ENCODE measurements at regions not wholly inside any gene's neighbourhood (a gene's known extent, or its start where the extent isn't known, plus 50 kb on each side); places are given as distances from the start of the nearest gene placed in this dataset.

- TF ChIP-seq POLR2AphosphoS5 (IDR thresholded peaks at IDR 0.05; ENCODE audit: low read depth, low read length) = no peak
- TF ChIP-seq IRF3 (IDR thresholded peaks at IDR 0.05; ENCODE audit: low read depth, low read length) = no peak
- no peak for TF ChIP-seq FOSL2 (IDR thresholded peaks at IDR 0.05; ENCODE audit: borderline replicate concordance, low read depth)
- no peak for TF ChIP-seq GABPA (IDR thresholded peaks at IDR 0.05; ENCODE audit: low read depth)
- no peak for TF ChIP-seq RFX5 (IDR thresholded peaks at IDR 0.05; ENCODE audit: low read length)
- no peak for TF ChIP-seq GATA2 (CRISPR knock-in tag; IDR thresholded peaks at IDR 0.05)
- no peak for TF ChIP-seq SIN3A (IDR thresholded peaks at IDR 0.05; ENCODE audit: borderline replicate concordance, low read depth, low read length)
- TF ChIP-seq RAD21 (IDR thresholded peaks at IDR 0.05; ENCODE audit: low read length) = no peak
- TF ChIP-seq USF1 (IDR thresholded peaks at IDR 0.05; ENCODE audit: borderline replicate concordance, low read depth) = no peak
- no peak for TF ChIP-seq ZBTB33 (IDR thresholded peaks at IDR 0.05; ENCODE audit: borderline replicate concordance, low read depth)
- TF ChIP-seq PBX3 (IDR thresholded peaks at IDR 0.05) = no peak
- TF ChIP-seq NFIC (IDR thresholded peaks at IDR 0.05; ENCODE audit: borderline replicate concordance) = no peak
- H3K4me2 ChIP-seq = no peak overlapping the region
- WGBS (ENCODE audit: low lambda C conversion rate) = 49% methylated on average over 5 of the region's 5 CpGs
- no peaks in the 10 kb centered on the region for H3K27me3 ChIP-seq (ENCODE audit: insufficient read depth)
- ChIA-PET POLR2A (no interaction called here), CTCF (interaction anchor here (0.6 to 1.3 kb wide), 3 partner anchors 11 to 486 kb away, joined by 3 to 4 read pairs (median 3); no protein-coding TSS in a partner anchor)
- no peaks in the 10 kb centered on the region for H3K9me3 ChIP-seq
- H3K9me2 ChIP-seq = no peaks in the 10 kb centered on the region
- no peak overlapping the region for H3K9ac ChIP-seq
- no peaks in the 10 kb centered on the region for H4K20me1 ChIP-seq (ENCODE audit: insufficient read depth)
- H3K27ac ChIP-seq (ENCODE audit: low read depth in 2 of 2, low read length in 1 of 2) = no peak overlapping the region
- H2AFZ ChIP-seq (ENCODE audit: low read depth) = no peak overlapping the region
- H3K4me3 ChIP-seq (ENCODE audit: low read depth in 2 of 2, low read length in 1 of 2) = no peak overlapping the region
- H3K36me3 ChIP-seq (replicated peaks in 1 of 2; ENCODE audit: control insufficient read depth in 1 of 2, insufficient read depth in 2 of 2, low read length in 1 of 2) = no peaks in the 10 kb centered on the region
- no peak for DNase-seq
- peaks cover 0 to 13% of the 10 kb centered on the region in 2 experiments; a peak in 1 of 4 replicates for H3K4me1 ChIP-seq (ENCODE audit: control insufficient read depth in 1 of 2, insufficient read depth in 2 of 2, low read depth in 1 of 2, low read length in 1 of 2)
- H3K79me2 ChIP-seq (ENCODE audit: insufficient read depth) = no peaks in the 10 kb centered on the region
- H3F3A ChIP-seq (replicated peaks; ENCODE audit: insufficient read depth) = no peaks in the 10 kb centered on the region
Observed at GRCh38 chr9:90960941-90961340, 159.3 kb downstream of the SYK start.

GRCh38 chr9:90961375-90961774 is 159.8 kb downstream of the SYK start:
- no peaks in the 10 kb centered on the region for H3K36me3 ChIP-seq (replicated peaks in 1 of 2; ENCODE audit: control insufficient read depth in 1 of 2, insufficient read depth in 2 of 2, low read length in 1 of 2)
- H2AFZ ChIP-seq (ENCODE audit: low read depth) = no peak overlapping the region
- H3F3A ChIP-seq (replicated peaks; ENCODE audit: insufficient read depth) = no peaks in the 10 kb centered on the region
- no peaks in the 10 kb centered on the region for H4K20me1 ChIP-seq (ENCODE audit: insufficient read depth)
- H3K9me2 ChIP-seq = no peaks in the 10 kb centered on the region
- H3K9me3 ChIP-seq = no peaks in the 10 kb centered on the region
- POLR2A ChIA-PET = no interaction called here
- CTCF ChIA-PET = interaction anchor here (0.6 to 1.3 kb wide), 2 partner anchors 12 to 487 kb away, joined by 3 to 4 read pairs; no protein-coding TSS in a partner anchor
- no peak overlapping the region for H3K4me2 ChIP-seq
- WGBS (ENCODE audit: low lambda C conversion rate) = no CpG with 5 or more reads among the region's 10 CpGs
- no peak overlapping the region; a peak in 1 of 4 replicates for H3K27ac ChIP-seq (ENCODE audit: low read depth in 2 of 2, low read length in 1 of 2)
- no peaks in the 10 kb centered on the region for H3K79me2 ChIP-seq (ENCODE audit: insufficient read depth)
- no peak overlapping the region for H3K9ac ChIP-seq
- no peak for DNase-seq
- H3K4me1 ChIP-seq (ENCODE audit: control insufficient read depth in 1 of 2, insufficient read depth in 2 of 2, low read depth in 1 of 2, low read length in 1 of 2) = peaks cover 0 to 13% of the 10 kb centered on the region in 2 experiments; a peak in 1 of 4 replicates
- no peak overlapping the region for H3K4me3 ChIP-seq (ENCODE audit: low read depth in 2 of 2, low read length in 1 of 2)
- no peaks in the 10 kb centered on the region for H3K27me3 ChIP-seq (ENCODE audit: insufficient read depth)
- no peak for TF ChIP-seq IRF3 (IDR thresholded peaks at IDR 0.05; ENCODE audit: low read depth, low read length)
- no peak for TF ChIP-seq PBX3 (IDR thresholded peaks at IDR 0.05)
- no peak for TF ChIP-seq RXRA (IDR thresholded peaks at IDR 0.05; ENCODE audit: borderline replicate concordance, low read depth)
- no peak for TF ChIP-seq USF2 (IDR thresholded peaks at IDR 0.05; ENCODE audit: borderline replicate concordance, low read depth, low read length)
- no peak for TF ChIP-seq RFX5 (IDR thresholded peaks at IDR 0.05; ENCODE audit: low read length)
- TF ChIP-seq FOXM1 (IDR thresholded peaks at IDR 0.05; ENCODE audit: low read depth) = no peak
- TF ChIP-seq NRF1 (IDR thresholded peaks at IDR 0.05; ENCODE audit: low read depth, low read length) = no peak
